Fibroblast of skin of left quadriceps (primary cell): ENCODE measurements at regions not wholly inside any gene's neighbourhood (a gene's known extent, or its start where the extent isn't known, plus 50 kb on each side); places are given as distances from the start of the nearest gene placed in this dataset.

Source experiments
- DNase-seq, 2 experiments: peaks; one replicate each; pipeline ENCODE4 v3.0.0-alpha.2; 2013; ENCODE audit warnings: low read depth in 2 of 2

GRCh38 chr18:41265047-41265446 lies 690.0 kb upstream of the PIK3C3 start:
- peak; percentile 18 to 20 for DNase-seq

GRCh38 chr18:41263956-41264355 lies 691.1 kb upstream of the PIK3C3 start:
- no peak for DNase-seq

DNA sequence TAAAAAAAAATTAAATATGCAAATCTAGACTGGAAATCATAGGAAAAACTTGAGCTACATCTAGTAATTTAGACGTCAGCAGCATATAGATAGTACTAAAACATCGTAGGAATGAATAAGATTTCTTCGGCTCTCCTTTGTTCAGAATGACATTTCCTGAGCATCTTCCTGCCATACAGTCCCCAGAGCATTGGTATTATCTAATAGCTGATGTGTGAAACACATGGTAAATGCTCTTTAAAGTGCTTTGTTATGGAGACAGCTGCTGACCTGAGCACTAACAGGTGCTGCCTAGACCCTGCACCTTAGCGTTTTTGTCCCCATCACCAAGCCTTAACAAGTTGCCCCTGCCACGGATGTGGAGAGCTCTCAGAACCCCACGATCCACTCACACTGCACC lies 692.3 kb upstream of the PIK3C3 start:
- DNase-seq: no peak

- DNase-seq: no peak
Measured at GRCh38 chr18:41244591-41245037, 710.4 kb upstream of the PIK3C3 start.

- DNase-seq: no peak
Measured at GRCh38 chr18:41237317-41237716, 717.7 kb upstream of the PIK3C3 start.

DNA sequence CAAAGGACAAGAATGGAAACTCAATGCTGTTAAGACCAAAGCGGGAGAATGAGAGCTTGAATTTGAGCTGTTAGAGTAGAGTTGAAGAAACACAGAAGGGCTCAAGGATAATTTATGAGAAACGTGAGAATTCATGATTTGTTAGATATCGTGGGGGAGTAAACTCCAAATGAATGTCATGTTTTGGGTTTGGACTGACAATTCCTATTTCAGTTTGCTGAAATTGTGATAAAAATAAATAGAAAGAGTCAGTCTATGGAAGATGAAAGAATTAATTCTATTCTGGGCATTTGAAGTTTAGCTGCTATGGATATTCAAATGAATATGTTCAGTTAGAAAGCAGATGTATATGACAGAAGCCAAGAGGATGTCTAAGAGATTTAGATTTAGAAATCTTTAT lies 723.4 kb upstream of the PIK3C3 start:
- DNase-seq: no peak

GRCh38 chr18:41227993-41228392 lies 727.0 kb upstream of the PIK3C3 start:
- DNase-seq: no peak

DNA sequence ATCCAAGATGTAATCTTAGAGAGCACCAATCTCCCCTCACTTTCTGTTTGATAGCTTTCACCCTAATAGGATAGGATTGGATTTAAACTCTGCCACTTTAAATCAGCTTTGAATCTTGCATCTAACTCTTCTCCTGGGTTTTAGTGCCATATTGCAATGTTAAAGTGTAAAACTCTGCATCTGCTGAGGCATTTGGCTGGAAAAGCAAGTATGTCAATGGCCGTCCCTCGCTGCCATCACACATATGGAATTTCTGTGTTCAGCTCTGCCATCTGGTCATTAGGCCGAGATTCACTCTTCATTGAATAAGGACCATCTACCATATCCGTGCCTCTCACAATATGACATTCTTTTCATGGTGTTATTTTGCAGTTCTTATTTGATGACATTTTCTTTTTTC lies 728.1 kb upstream of the PIK3C3 start:
- DNase-seq: no peak

DNA sequence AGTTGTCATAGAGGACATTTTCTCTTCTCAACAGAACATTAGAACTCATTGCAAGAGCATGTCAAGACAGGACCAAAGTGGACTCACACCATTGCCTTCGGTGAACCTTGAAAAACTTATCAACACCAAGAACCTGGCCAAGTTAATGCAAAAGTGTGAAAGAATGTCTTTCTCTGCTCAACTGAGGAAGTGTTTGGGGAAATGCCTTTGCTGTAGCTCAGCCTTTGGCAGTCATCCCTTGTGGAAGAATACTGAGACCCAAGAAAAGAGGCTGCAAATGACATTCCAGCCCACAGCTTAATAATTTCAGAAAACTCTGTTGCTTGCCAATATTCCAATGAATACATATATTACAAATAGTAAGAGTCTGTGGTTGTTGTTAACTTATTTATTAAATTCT lies 728.8 kb upstream of the PIK3C3 start:
- peak; percentile 32 to 33 for DNase-seq

DNA sequence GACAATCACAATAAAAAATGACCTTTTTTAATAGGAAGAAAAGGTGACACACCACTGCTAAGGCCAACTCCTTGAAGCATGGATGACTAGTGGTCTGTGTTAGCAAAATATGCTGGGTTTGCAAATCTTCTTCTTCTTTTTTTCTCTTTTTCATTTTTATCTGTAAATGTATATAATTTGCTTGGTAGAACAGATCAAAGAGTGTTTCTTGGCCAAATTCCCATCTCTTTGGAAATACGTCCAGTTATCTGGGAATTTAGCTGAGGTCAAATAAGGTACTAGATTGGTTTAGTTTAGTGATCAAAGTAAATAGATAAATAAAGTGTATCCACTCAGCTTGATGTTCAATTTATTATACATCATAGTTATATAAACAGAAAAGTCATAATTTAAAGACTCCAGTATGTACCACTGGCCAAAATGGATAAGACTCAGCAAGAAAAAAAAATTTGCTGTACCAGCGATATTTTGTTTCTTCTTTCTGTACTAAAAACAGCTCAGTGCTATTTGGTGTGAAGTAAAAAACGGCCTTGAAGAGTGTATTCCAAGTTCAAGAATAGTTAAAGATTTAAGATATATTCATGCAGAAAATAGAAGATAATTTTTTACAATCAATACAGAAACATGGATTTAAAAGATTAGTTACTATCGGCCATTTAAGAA lies 738.6 kb upstream of the PIK3C3 start:
- DNase-seq: no peak

GRCh38 chr18:41207706-41208105 lies 747.3 kb upstream of the PIK3C3 start:
- no peak for DNase-seq

GRCh38 chr18:41206341-41206830 lies 748.6 kb upstream of the PIK3C3 start:
- DNase-seq: no peak

DNA sequence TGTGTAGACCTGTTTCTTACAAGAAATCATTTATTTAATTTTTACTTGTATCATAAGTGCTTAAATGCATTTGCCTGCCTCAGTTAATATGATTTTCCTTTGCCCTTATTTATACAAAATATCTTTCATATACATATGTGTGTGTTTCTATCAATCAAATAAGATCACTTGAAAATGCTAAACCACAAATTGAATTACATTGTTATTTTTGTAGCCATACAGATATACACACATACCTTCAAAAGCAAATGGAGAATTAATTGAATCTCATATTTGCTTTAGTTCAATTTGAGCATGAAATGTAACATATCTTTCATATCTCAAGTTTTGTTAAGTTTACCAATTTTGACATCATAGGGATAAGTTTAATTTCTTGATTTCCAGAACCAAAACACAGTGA lies 755.8 kb upstream of the PIK3C3 start:
- no peak for DNase-seq

GRCh38 chr18:41197967-41198366 lies 757.1 kb upstream of the PIK3C3 start:
- DNase-seq: no peak

DNA sequence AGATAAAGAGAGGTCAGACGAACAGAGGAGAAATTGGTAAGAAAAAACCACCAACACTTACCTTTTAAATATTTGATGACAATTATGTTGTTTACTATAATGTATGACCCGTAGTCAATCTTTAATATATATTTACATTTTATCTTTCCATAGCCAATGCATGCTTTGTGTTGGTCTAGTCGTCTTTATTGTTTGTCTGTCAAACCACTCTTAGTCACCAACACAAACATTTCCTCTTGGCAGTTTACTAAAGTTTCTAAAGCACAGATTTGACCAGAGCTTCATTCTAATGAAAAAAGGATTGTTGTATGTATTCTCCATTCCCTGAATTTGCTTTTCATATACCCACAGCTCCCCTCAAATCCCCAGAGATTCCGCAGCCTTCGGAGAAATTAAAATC lies 784.7 kb upstream of the PIK3C3 start:
- no peak for DNase-seq

DNA sequence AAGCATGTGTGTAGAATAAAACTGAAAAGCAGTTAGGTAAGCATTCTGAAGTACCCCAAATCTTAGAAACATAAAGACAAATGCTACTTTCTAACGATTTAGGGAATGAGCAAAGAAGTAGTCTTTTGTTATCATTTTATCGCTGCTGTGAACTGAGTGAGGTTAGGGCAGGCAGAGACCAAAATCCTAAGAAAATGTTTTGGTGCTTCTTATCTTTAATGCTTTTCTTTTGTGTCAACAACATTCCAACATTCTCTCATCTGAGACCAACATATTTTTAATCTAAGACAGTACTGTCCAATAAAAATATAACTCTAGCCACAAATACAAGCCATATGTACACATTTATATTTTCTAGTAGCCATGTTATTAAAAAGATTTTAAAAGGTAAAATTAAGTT lies 789.4 kb upstream of the PIK3C3 start:
- no peak for DNase-seq

- DNase-seq: no peak
Measured at GRCh38 chr18:41162781-41163180, 792.3 kb upstream of the PIK3C3 start.

GRCh38 chr18:41162191-41162590 lies 792.8 kb upstream of the PIK3C3 start:
- no peak for DNase-seq

DNA sequence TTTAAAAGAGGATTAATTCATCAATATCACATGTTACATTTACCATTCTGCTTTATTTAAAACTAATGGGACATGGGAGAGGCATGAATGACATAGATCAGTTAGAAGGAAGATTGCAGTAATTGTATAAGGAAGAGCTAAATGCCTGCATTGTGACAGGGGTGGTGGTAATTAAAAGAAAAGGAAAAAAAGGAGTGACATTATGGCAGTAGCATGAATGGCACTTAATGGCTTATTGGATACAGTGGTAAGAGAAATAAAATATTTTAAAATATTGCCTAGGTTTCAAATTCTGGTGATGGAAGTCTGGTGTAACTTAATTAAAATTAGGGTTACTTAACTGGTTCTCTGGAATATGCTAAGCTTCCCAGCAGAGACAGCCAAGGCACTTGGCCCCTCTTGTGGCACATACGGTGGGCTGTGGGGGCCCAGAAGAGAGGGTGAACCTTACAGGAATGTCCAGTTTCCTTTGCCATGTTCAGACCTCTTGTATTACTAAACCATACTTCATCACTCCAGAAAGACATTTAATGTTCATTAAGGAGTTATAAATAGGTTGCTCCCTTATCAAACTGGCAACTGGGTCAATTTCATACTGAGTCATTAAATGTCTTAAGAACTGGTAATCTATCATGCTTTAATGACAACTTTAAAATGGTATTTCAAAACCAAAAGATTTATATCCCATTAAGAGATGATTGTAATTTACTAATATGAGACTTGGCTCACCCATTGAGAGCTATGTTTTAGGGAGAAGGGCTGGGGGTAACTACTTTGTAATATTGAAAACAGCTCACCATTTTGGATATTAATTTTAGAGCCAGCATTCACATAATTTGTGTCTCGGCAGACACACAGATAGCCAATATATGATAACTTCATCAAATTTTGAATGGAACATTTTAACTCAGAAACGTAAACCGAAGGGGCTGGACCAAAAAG lies 798.9 kb upstream of the PIK3C3 start:
- no peak for DNase-seq

DNA sequence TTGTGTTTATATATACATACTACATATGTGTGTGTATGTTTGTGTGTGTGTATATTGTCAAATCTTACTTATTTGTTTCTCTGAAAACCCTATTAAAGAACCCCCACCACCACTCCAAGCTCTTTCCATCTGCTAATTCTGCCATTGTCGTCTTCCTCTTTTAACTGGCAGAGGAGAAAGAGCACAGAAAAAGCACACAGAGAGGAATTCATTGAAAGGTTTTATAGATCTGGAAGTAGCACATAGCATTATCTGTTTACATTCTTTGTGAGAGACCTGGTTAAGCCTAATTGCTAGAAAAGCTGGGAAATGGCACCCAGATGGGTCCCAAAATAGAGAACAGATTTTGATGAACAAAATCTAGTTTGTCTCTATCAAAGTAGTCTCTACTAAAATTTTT lies 800.0 kb upstream of the PIK3C3 start:
- DNase-seq: no peak

- DNase-seq: no peak
Measured at GRCh38 chr18:41153871-41154270, 801.2 kb upstream of the PIK3C3 start.

- no peak for DNase-seq
Measured at GRCh38 chr18:41150316-41150715, 804.7 kb upstream of the PIK3C3 start.

GRCh38 chr18:41146301-41146700 lies 808.7 kb upstream of the PIK3C3 start:
- DNase-seq: no peak
